GM21786 (cell line): ENCODE measurements at regions not wholly inside any gene's neighbourhood (a gene's known extent, or its start where the extent isn't known, plus 50 kb on each side); places are given as distances from the start of the nearest gene placed in this dataset.
"Not testable (repeated sequence)": the region's sequence is repeated elsewhere in the genome, so short reads cannot be mapped to it uniquely, and the experiment has no call there.

Experiments used
- ATAC-seq: cut with Tn5 transposase; IDR thresholded peaks from one replicate; pipeline ENCODE4 v1.9.1; 2021; ENCODE audit not compliant: unreplicated experiment

GRCh38 chr1:149695066-149695465 is 87.4 kb upstream of the FCGR1A start:
- not testable (repeated sequence) for ATAC-seq

GRCh38 chr1:149700220-149700619 is 82.3 kb upstream of the FCGR1A start:
- ATAC-seq = not testable (repeated sequence)

- not testable (repeated sequence) for ATAC-seq
These were observed 81.6 kb upstream of the FCGR1A start for GRCh38 chr1:149700677-149701567.

- ATAC-seq = peak; percentile 72
These were observed 74.2 kb upstream of the FCGR1A start for GRCh38 chr1:149708192-149708853.

- ATAC-seq = peak; percentile 41
These were observed 70.8 kb upstream of the FCGR1A start for GRCh38 chr1:149711651-149712050.

- ATAC-seq = not testable (repeated sequence)
These were observed 70.2 kb upstream of the FCGR1A start for GRCh38 chr1:149712154-149712927.

- not testable (repeated sequence) for ATAC-seq
These were observed 69.0 kb upstream of the FCGR1A start for GRCh38 chr1:149713513-149713912.

- ATAC-seq = not testable (repeated sequence)
These were observed 68.5 kb upstream of the FCGR1A start for GRCh38 chr1:149713952-149714351.

GRCh38 chr1:149724618-149725302 is 57.7 kb upstream of the FCGR1A start:
- ATAC-seq = not testable (repeated sequence)

GRCh38 chr1:149726688-149727087 is 55.8 kb upstream of the FCGR1A start:
- ATAC-seq = not testable (repeated sequence)

- not testable (repeated sequence) for ATAC-seq
These were observed 53.9 kb upstream of the FCGR1A start for GRCh38 chr1:149728598-149728997.
